MM.1S (cell line): ENCODE measurements at regions not wholly inside any gene's neighbourhood (a gene's known extent, or its start where the extent isn't known, plus 50 kb on each side); places are given as distances from the start of the nearest gene placed in this dataset.

ENCODE experiments used
- DNase-seq: peaks from one replicate; pipeline ENCODE4 v3.0.0-alpha.2; 2015
- H2AFZ ChIP-seq: fragments of 300-600 bp; sonication (generic); 2 replicates; pipeline ENCODE4 v1.6.0; 2016; ENCODE audit warnings: antibody characterized with exemption, low read length
- H3F3A ChIP-seq: fragments of 300-600 bp; sonication (generic); 2 replicates; pipeline ENCODE4 v1.6.1; 2016; ENCODE audit warnings: mild to moderate bottlenecking, antibody characterized with exemption, low read length, moderate library complexity, mixed read lengths; ENCODE audit not compliant: insufficient read depth
- H3K27ac ChIP-seq: fragments of 300-600 bp; sonication (generic); 2 replicates; pipeline ENCODE4 v1.5.1; 2016; ENCODE audit warnings: mild to moderate bottlenecking, low read length
- H3K27me3 ChIP-seq: fragments of 300-600 bp; sonication (generic); replicated peaks from 2 replicates; pipeline ENCODE4 v1.6.0; 2016; ENCODE audit warnings: low read length; ENCODE audit not compliant: insufficient read depth
- H3K36me3 ChIP-seq: fragments of 300-600 bp; sonication (generic); replicated peaks from 2 replicates; pipeline ENCODE4 v1.6.1; 2016; ENCODE audit warnings: mild to moderate bottlenecking, low read length, mixed read lengths; ENCODE audit not compliant: insufficient read depth
- H3K4me1 ChIP-seq: fragments of 300-600 bp; sonication (generic); 2 replicates; pipeline ENCODE4 v1.6.1; 2016; ENCODE audit warnings: low read length, mixed read lengths
- H3K4me2 ChIP-seq: fragments of 300-600 bp; sonication (generic); 2 replicates; pipeline ENCODE4 v1.6.0; 2016; ENCODE audit warnings: low read depth, low read length
- H3K4me3 ChIP-seq: fragments of 300-600 bp; sonication (generic); 2 replicates; pipeline ENCODE4 v1.5.1; 2016; ENCODE audit warnings: low read length, mixed read lengths
- H3K79me2 ChIP-seq: fragments of 300-600 bp; sonication (generic); 2 replicates; pipeline ENCODE4 v1.6.1; 2016; ENCODE audit warnings: mixed run types, low read length, mixed read lengths
- H3K9ac ChIP-seq: fragments of 300-600 bp; sonication (generic); 2 replicates; pipeline ENCODE4 v1.6.1; 2016; ENCODE audit warnings: low read length, mixed read lengths
- H3K9me2 ChIP-seq: fragments of 300-600 bp; sonication (generic); replicated peaks from 2 replicates; pipeline ENCODE4 v1.6.1; 2016; ENCODE audit warnings: mild to moderate bottlenecking, low read length, mixed read lengths; ENCODE audit not compliant: insufficient read depth
- H3K9me3 ChIP-seq: fragments of 300-600 bp; sonication (generic); replicated peaks from 2 replicates; pipeline ENCODE4 v1.6.1; 2016; ENCODE audit warnings: mild to moderate bottlenecking, low read length, mixed read lengths; ENCODE audit not compliant: insufficient read depth
- H4K20me1 ChIP-seq: fragments of 300-600 bp; sonication (generic); 2 replicates; pipeline ENCODE4 v1.6.1; 2016; ENCODE audit warnings: mild to moderate bottlenecking, low read length, moderate library complexity, mixed read lengths; ENCODE audit not compliant: insufficient read depth
- EZH2 ChIP-seq: fragments of 300-600 bp; sonication (generic); optimal IDR thresholded peaks from 2 replicates; pipeline ENCODE3; 2017; ENCODE audit warnings: low read depth, mild to moderate bottlenecking, antibody characterized with exemption, low read length, mixed read lengths
- EZH2phosphoT487 ChIP-seq: fragments of 300-600 bp; sonication (generic); IDR thresholded peaks from 2 replicates; pipeline ENCODE4 v1.6.1; 2018; ENCODE audit warnings: antibody characterized with exemption, low read length
- TF ChIP-seq, protein P1 (sequence below): fragments of 300-600 bp; sonication (generic); IDR thresholded peaks from 2 replicates; pipeline ENCODE4 v1.5.1; 2016; ENCODE audit warnings: antibody characterized with exemption, low read length, mixed read lengths

- Histone ChIP-seq H3K27me3 (no peaks in the 10 kb centered on the region), H3K36me3 (no peaks in the 10 kb centered on the region), H3K4me3 (no peak overlapping the region), H3F3A (no peaks in the 10 kb centered on the region), H3K27ac (no peak overlapping the region), H3K9me3 (no peaks in the 10 kb centered on the region), H3K79me2 (no peaks in the 10 kb centered on the region), H3K4me1 (no peaks in the 10 kb centered on the region), H3K9me2 (no peaks in the 10 kb centered on the region), H3K4me2 (no peak overlapping the region), H4K20me1 (no peaks in the 10 kb centered on the region), H2AFZ (no peak overlapping the region), H3K9ac (no peak overlapping the region)
- no peak for DNase-seq
- no peak for TF ChIP-seq EZH2
- TF ChIP-seq, protein P1, sequence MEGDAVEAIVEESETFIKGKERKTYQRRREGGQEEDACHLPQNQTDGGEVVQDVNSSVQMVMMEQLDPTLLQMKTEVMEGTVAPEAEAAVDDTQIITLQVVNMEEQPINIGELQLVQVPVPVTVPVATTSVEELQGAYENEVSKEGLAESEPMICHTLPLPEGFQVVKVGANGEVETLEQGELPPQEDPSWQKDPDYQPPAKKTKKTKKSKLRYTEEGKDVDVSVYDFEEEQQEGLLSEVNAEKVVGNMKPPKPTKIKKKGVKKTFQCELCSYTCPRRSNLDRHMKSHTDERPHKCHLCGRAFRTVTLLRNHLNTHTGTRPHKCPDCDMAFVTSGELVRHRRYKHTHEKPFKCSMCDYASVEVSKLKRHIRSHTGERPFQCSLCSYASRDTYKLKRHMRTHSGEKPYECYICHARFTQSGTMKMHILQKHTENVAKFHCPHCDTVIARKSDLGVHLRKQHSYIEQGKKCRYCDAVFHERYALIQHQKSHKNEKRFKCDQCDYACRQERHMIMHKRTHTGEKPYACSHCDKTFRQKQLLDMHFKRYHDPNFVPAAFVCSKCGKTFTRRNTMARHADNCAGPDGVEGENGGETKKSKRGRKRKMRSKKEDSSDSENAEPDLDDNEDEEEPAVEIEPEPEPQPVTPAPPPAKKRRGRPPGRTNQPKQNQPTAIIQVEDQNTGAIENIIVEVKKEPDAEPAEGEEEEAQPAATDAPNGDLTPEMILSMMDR = no peak
- TF ChIP-seq EZH2phosphoT487 = no peak
These were observed 584.5 kb upstream of the SGCG start for GRCh38 chr13:22596171-22596863.

GRCh38 chr13:22599156-22599555 is 581.6 kb upstream of the SGCG start:
- Histone ChIP-seq H2AFZ (no peak overlapping the region), H3K9ac (no peak overlapping the region), H3K9me3 (no peaks in the 10 kb centered on the region), H3K27ac (no peak overlapping the region), H3K4me2 (no peak overlapping the region), H3F3A (no peaks in the 10 kb centered on the region), H4K20me1 (no peaks in the 10 kb centered on the region), H3K79me2 (no peaks in the 10 kb centered on the region), H3K27me3 (no peaks in the 10 kb centered on the region), H3K9me2 (no peaks in the 10 kb centered on the region), H3K4me1 (no peaks in the 10 kb centered on the region), H3K4me3 (no peak overlapping the region), H3K36me3 (no peaks in the 10 kb centered on the region)
- TF ChIP-seq, protein P1 = no peak
- TF ChIP-seq EZH2phosphoT487 = no peak
- TF ChIP-seq EZH2 = no peak
- DNase-seq = no peak

- Histone ChIP-seq H4K20me1 (no peaks in the 10 kb centered on the region), H3K27ac (no peak overlapping the region), H3K4me1 (no peaks in the 10 kb centered on the region), H3K9me2 (no peaks in the 10 kb centered on the region), H3K9me3 (no peaks in the 10 kb centered on the region), H3F3A (no peaks in the 10 kb centered on the region), H3K79me2 (no peaks in the 10 kb centered on the region), H3K9ac (no peak overlapping the region), H3K4me3 (no peak overlapping the region), H3K36me3 (no peaks in the 10 kb centered on the region), H3K27me3 (no peaks in the 10 kb centered on the region), H3K4me2 (no peak overlapping the region), H2AFZ (no peak overlapping the region)
- TF ChIP-seq EZH2 = no peak
- no peak for DNase-seq
These were observed 562.8 kb upstream of the SGCG start for GRCh38 chr13:22618002-22618401.

- TF ChIP-seq, protein P1 = no peak
- TF ChIP-seq EZH2 (no peak), EZH2phosphoT487 (no peak)
- H3K27me3 ChIP-seq = no peaks in the 10 kb centered on the region
- no peaks in the 10 kb centered on the region for H3K4me1 ChIP-seq
- H3K9me3 ChIP-seq = no peaks in the 10 kb centered on the region
- no peaks in the 10 kb centered on the region for H3F3A ChIP-seq
- no peak for DNase-seq
- H3K36me3 ChIP-seq = no peaks in the 10 kb centered on the region
- H3K9ac ChIP-seq = no peak overlapping the region
- no peak overlapping the region for H3K4me2 ChIP-seq
- H4K20me1 ChIP-seq = no peaks in the 10 kb centered on the region
- no peak overlapping the region for H3K27ac ChIP-seq
- H3K9me2 ChIP-seq = no peaks in the 10 kb centered on the region
- H3K4me3 ChIP-seq = no peak overlapping the region
- H3K79me2 ChIP-seq = no peaks in the 10 kb centered on the region
- no peak overlapping the region for H2AFZ ChIP-seq
These were observed 555.1 kb upstream of the SGCG start for GRCh38 chr13:22625691-22626090.
